DMS53 treated with DMSO at 0.1 percent for 48 hours (cell line): ENCODE measurements at regions not wholly inside any gene's neighbourhood (a gene's known extent, or its start where the extent isn't known, plus 50 kb on each side); places are given as distances from the start of the nearest gene placed in this dataset.

Source experiments
- DNase-seq: peaks from one replicate; lab custom pipeline; 2025; ENCODE audit not compliant: unreplicated experiment; lab: John Stamatoyannopoulos, UW

DNA sequence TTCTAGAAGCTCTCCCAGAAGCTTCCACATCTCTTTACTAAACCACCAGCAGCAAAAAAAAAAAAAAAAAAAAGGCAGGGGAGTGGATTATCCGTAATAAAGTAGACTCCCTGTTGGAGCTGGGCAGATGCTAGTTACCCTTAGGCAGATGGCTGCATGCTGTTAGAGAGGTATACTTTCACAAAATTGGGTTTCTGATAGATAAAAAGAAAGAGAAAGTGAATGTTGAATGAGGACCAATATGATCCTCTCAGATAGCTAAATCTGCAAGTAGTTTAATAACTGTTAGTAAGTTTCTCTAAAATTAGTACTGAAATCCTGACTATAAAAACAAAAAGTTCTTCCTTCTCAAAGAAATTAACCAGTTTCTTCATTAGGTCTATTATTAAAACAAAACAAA is 195.4 kb downstream of the ANAPC10 start:
- DNase-seq: no peak

DNA sequence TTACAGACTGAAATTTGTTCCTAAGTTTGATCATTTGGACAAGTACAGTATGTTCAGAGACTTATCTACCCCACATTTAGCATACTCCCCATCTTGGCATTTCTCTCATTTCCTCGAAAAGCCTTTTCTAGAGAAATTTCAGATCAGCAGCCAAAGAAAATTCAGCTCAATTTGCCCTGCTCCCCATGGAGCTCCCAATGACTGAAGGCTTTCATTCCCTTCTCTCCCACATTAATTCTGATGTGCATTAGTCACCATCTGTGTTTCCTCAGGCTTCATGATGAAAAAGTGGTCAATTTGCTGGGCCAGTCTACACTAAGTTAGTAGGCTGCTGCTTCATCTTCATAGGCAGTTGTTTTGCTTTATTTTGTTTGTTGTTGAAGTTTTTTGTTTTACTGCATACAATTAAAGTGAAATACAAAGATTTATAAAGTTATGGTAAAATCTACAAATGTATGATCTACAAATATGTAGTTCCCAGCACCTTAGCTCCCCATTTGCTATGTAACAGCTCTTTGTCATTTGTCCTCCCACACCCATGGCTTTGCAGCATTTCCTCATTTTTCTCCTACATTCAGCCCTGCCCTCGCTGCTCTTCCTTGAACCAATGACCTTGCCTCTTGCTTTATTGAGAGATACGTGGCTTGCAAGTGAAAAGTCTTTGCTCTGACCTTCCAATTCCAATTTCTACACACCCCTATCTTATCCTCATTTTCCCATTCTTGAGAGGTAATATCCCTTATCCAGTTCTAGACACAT is 193.9 kb downstream of the ANAPC10 start:
- no peak for DNase-seq

DNA sequence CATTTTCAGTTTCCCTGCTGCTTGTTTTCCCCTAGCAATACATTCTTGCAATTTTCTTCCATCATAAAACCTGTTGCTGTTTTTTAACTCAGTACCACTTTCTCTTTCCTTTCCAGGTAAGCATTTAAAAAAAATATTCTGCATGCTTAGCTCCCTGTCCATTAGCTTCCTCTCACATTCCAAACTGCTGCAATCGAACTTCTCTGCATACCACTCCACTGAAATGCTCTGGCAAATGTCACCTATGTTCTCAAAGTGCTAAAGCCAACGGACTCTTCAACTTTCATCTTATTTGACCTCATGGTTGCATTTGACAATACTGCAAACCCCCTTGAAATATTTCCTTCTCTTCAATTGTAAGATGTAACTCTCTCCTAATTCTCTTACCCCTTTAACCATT is 192.7 kb downstream of the ANAPC10 start:
- no peak for DNase-seq

DNA sequence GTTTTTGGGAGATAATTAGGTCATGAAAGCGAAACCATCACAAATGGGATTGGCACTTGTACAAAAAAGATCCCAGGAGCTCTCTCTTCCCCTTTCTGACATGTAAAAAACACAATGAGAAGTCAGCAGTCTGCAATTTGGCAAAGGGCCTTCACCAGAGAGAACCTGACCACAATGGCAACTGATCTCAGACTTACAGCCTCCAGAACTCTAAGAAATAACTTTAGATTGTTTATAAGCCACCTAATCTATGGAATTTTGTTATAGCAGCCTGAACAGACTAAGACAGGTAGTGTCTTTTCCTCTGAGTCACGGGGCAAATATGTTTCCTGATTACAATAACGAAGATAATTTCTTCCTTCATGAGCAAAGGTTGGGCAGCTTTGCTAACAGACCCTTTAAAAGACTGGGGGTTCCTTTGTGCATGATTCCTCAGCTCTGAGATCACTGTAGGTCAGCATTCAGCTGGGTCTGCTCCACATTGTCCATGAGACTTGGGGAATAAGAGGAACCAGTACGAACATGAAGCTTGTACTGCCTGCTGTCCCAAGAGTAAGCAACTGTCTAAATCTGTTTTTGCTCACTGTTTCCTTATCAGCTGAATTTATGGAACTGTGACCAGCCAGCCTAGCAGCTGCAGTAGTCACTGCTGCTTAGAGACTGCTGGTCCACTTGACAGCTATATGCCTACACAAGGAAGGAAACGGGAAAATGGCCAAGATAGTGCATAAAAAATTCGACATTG is 191.6 kb downstream of the ANAPC10 start:
- no peak for DNase-seq

DNA sequence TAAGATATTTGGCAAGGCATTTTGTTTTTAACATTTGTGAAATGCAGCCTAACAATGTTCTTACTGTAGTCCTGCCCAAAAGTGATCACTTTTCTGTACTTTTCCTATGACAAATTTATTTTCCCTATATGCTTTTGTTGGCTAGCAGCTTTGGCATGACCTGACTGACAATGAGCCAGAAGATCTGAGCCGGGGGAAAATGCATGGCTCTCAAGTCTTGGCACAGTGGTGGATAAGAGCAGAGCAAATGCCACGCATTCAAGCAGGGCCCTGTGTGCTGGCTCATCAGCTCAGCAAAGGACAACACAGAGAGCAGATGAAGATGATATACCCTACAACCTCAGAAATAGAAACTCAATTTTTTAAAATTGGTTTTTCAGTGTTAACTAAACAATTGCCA is 187.3 kb downstream of the ANAPC10 start:
- no peak for DNase-seq
